ENCODE measurements at regions not wholly inside any gene's neighbourhood (a gene's known extent, or its start where the extent isn't known, plus 50 kb on each side); places are given as distances from the start of the nearest gene placed in this dataset.
A peak's percentile ranks its signal among the peaks of the same experiment; 100 is the strongest.

- TF ChIP-seq, protein P1, sequence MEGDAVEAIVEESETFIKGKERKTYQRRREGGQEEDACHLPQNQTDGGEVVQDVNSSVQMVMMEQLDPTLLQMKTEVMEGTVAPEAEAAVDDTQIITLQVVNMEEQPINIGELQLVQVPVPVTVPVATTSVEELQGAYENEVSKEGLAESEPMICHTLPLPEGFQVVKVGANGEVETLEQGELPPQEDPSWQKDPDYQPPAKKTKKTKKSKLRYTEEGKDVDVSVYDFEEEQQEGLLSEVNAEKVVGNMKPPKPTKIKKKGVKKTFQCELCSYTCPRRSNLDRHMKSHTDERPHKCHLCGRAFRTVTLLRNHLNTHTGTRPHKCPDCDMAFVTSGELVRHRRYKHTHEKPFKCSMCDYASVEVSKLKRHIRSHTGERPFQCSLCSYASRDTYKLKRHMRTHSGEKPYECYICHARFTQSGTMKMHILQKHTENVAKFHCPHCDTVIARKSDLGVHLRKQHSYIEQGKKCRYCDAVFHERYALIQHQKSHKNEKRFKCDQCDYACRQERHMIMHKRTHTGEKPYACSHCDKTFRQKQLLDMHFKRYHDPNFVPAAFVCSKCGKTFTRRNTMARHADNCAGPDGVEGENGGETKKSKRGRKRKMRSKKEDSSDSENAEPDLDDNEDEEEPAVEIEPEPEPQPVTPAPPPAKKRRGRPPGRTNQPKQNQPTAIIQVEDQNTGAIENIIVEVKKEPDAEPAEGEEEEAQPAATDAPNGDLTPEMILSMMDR (optimal IDR thresholded peaks at IDR 0.05 in 1 of 3, IDR thresholded peaks at IDR 0.05 in 1 of 3, conservative IDR thresholded peaks at IDR 0.05 in 1 of 3; ENCODE audit: extremely low read depth in 1 of 3, insufficient read depth in 2 of 3, low read length in 3 of 3), result no peak
- peak; percentile 10 for TF ChIP-seq EZH2 (IDR thresholded peaks at IDR 0.05; ENCODE audit: low read length)
Measured at GRCh38 chr12:30200864-30201263, 417.1 kb upstream of the TMTC1 start.

Measured in keratinocyte (primary cell).